PC-9 (cell line): ENCODE measurements at regions not wholly inside any gene's neighbourhood (a gene's known extent, or its start where the extent isn't known, plus 50 kb on each side); places are given as distances from the start of the nearest gene placed in this dataset.

Experiments
- BruUV-seq: library from RNA; stranded (reverse); fragments of 400-500 nt; replicated peaks from 2 replicates; lab custom pipeline; 2021; lab: Mats Ljungman, UMichigan
- CTCF ChIA-PET: fragments of 300-600 bp; sonication (Branson Sonifier 250); formaldehyde crosslinking; loops from one replicate; lab custom pipeline; 2022; ENCODE audit warnings: antibody characterized with exemption; lab: Charles Lee
- POLR2A ChIA-PET: fragments of 300-600 bp; sonication (Branson Sonifier 250); formaldehyde crosslinking; loops from one replicate; lab custom pipeline; 2022; ENCODE audit warnings: antibody characterized with exemption; ENCODE audit not compliant: unreplicated experiment; lab: Charles Lee
- DNase-seq, 2 experiments: peaks; one replicate each; pipeline versions ENCODE4 v3.0.0 to v3.0.0-alpha.2; 2015 to 2022; ENCODE audit warnings: mixed read lengths in 1 of 2
- H2AFZ ChIP-seq: fragments of 200-600 bp; sonication (generic); 2 replicates; pipeline ENCODE4 v1.8.1; 2017; ENCODE audit warnings: antibody characterized with exemption
- H3F3A ChIP-seq: fragments of 200-600 bp; sonication (generic); 2 replicates; pipeline ENCODE4 v1.8.1; 2017; ENCODE audit warnings: antibody characterized with exemption, mild to moderate bottlenecking, low read depth; ENCODE audit not compliant: insufficient read depth
- H3K27ac ChIP-seq: fragments of 200-600 bp; sonication (generic); 2 replicates; pipeline ENCODE4 v1.6.1; 2016; ENCODE audit warnings: mixed run types
- H3K27me3 ChIP-seq: fragments of 200-600 bp; sonication (generic); 2 replicates; pipeline ENCODE4 v1.6.1; 2016; ENCODE audit warnings: low read depth, mixed run types; ENCODE audit not compliant: insufficient read depth
- H3K36me3 ChIP-seq: fragments of 200-600 bp; sonication (generic); 2 replicates; pipeline ENCODE4 v1.6.1; 2016; ENCODE audit warnings: low read depth, mixed run types
- H3K4me1 ChIP-seq: fragments of 200-600 bp; sonication (generic); replicated peaks from 2 replicates; pipeline ENCODE4 v1.6.1; 2016; ENCODE audit warnings: mixed run types; ENCODE audit not compliant: insufficient read depth
- H3K4me2 ChIP-seq: fragments of 200-600 bp; sonication (generic); 2 replicates; pipeline ENCODE4 v1.6.1; 2017; ENCODE audit warnings: mixed run types
- H3K4me3 ChIP-seq: fragments of 200-600 bp; sonication (generic); 2 replicates; pipeline ENCODE4 v1.6.1; 2016; ENCODE audit warnings: mixed run types
- H3K79me2 ChIP-seq: fragments of 200-600 bp; sonication (generic); 2 replicates; pipeline ENCODE4 v1.6.1; 2017; ENCODE audit warnings: low read depth, mixed run types
- H3K9me2 ChIP-seq: fragments of 200-600 bp; sonication (generic); 2 replicates; pipeline ENCODE4 v1.8.1; 2017; ENCODE audit warnings: mild to moderate bottlenecking; ENCODE audit not compliant: insufficient read depth
- H3K9me3 ChIP-seq: fragments of 200-600 bp; sonication (generic); 2 replicates; pipeline ENCODE4 v1.8.1; 2016; ENCODE audit warnings: low read depth; ENCODE audit not compliant: insufficient read depth
- H4K20me1 ChIP-seq: fragments of 200-600 bp; sonication (generic); 2 replicates; pipeline ENCODE4 v1.8.1; 2017; ENCODE audit not compliant: insufficient read depth
- CTCF ChIP-seq: fragments of 200-600 bp; sonication (generic); conservative IDR thresholded peaks from 2 replicates; pipeline ENCODE4 v1.6.1; 2017; ENCODE audit warnings: mixed run types, antibody characterized with exemption, mild to moderate bottlenecking, moderate library complexity
- EZH2 ChIP-seq: fragments of 200-600 bp; sonication (generic); IDR thresholded peaks from 2 replicates; pipeline ENCODE4 v1.8.0; 2017; ENCODE audit warnings: antibody characterized with exemption, low read depth
- intact Hi-C: fragments of 100-400 bp; cut with micrococcal nuclease; formaldehyde crosslinking; loops from one replicate; pipeline ENCODE4 v1.10.0; 2022; ENCODE audit not compliant: unreplicated experiment

- DNase-seq = no peak
- Histone ChIP-seq H3K4me2 (no peak overlapping the region), H3K4me3 (no peak overlapping the region), H3K9me2 (no peaks in the 10 kb centered on the region), H3K79me2 (no peaks in the 10 kb centered on the region), H3K36me3 (no peaks in the 10 kb centered on the region), H3K27me3 (no peaks in the 10 kb centered on the region), H4K20me1 (no peaks in the 10 kb centered on the region), H3K4me1 (no peaks in the 10 kb centered on the region), H2AFZ (no peak overlapping the region), H3F3A (no peaks in the 10 kb centered on the region), H3K27ac (no peak overlapping the region), H3K9me3 (no peaks in the 10 kb centered on the region)
- ChIA-PET POLR2A (no interaction called here), CTCF (no interaction called here)
- TF ChIP-seq EZH2 (no peak), CTCF (no peak)
- intact Hi-C loops = no loop called here
- BruUV-seq = no TSS peak
Measured at GRCh38 chr5:17089690-17090089, 127.7 kb upstream of the BASP1 start.

GRCh38 chr5:17090839-17091238, 126.6 kb upstream of the BASP1 start:
- TF ChIP-seq EZH2 = no peak
- no peak for TF ChIP-seq CTCF
- Histone ChIP-seq H3K4me2 (no peak overlapping the region), H2AFZ (no peak overlapping the region), H3F3A (no peaks in the 10 kb centered on the region), H3K9me3 (no peaks in the 10 kb centered on the region), H3K79me2 (no peaks in the 10 kb centered on the region), H3K36me3 (no peaks in the 10 kb centered on the region), H4K20me1 (no peaks in the 10 kb centered on the region), H3K27me3 (no peaks in the 10 kb centered on the region), H3K27ac (no peak overlapping the region), H3K9me2 (no peaks in the 10 kb centered on the region), H3K4me3 (no peak overlapping the region), H3K4me1 (no peaks in the 10 kb centered on the region)
- DNase-seq = no peak
- no TSS peak for BruUV-seq
- intact Hi-C loops = no loop called here
- POLR2A ChIA-PET = interaction anchor here (0.7 kb wide), 1 partner anchor 48 kb away, joined by 8 read pairs; no protein-coding TSS in a partner anchor
- CTCF ChIA-PET = no interaction called here

- no peak for DNase-seq
- BruUV-seq = no TSS peak
- TF ChIP-seq CTCF = no peak
- no peak for TF ChIP-seq EZH2
- no peaks in the 10 kb centered on the region for H3K4me1 ChIP-seq
- no peak overlapping the region for H3K27ac ChIP-seq
- H3K79me2 ChIP-seq = no peaks in the 10 kb centered on the region
- intact Hi-C loops = no loop called here
- no peaks in the 10 kb centered on the region for H3K9me3 ChIP-seq
- no peaks in the 10 kb centered on the region for H3K9me2 ChIP-seq
- CTCF ChIA-PET = interaction anchor here (0.7 kb wide), 1 partner anchor 38 kb away, joined by 3 read pairs; no protein-coding TSS in a partner anchor
- H2AFZ ChIP-seq = no peak overlapping the region
- no peaks in the 10 kb centered on the region for H3K27me3 ChIP-seq
- no peak overlapping the region for H3K4me2 ChIP-seq
- no peak overlapping the region for H3K4me3 ChIP-seq
- POLR2A ChIA-PET = no interaction called here
- no peaks in the 10 kb centered on the region for H3F3A ChIP-seq
- H3K36me3 ChIP-seq = no peaks in the 10 kb centered on the region
- H4K20me1 ChIP-seq = no peaks in the 10 kb centered on the region
Measured at GRCh38 chr5:17094830-17095229, 122.6 kb upstream of the BASP1 start.
